H1 (cell line): ENCODE measurements at regions not wholly inside any gene's neighbourhood (a gene's known extent, or its start where the extent isn't known, plus 50 kb on each side); places are given as distances from the start of the nearest gene placed in this dataset.

ENCODE experiments used
- CTCF ChIA-PET: fragments of 300-600 bp; sonication (Branson Sonifier 250); formaldehyde crosslinking; loops from one replicate; lab custom pipeline; 2021; ENCODE audit not compliant: partially characterized antibody; lab: Charles Lee
- POLR2A ChIA-PET: fragments of 300-600 bp; sonication (Branson Sonifier 250); formaldehyde crosslinking; loops from one replicate; lab custom pipeline; 2021; ENCODE audit warnings: inconsistent platforms; ENCODE audit not compliant: partially characterized antibody; lab: Charles Lee
- DNase-seq, 2 experiments: peaks; one replicate each; pipeline versions ENCODE4 v3.0.0 to v3.0.0-alpha.2; 2010 to 2022; ENCODE audit warnings: low spot score in 2 of 2, low read depth in 1 of 2, mixed read lengths in 1 of 2
- FAIRE-seq: peaks from 2 replicates; lab custom pipeline; 2011; peaks lifted over from hg19 to GRCh38; lab: Jason Lieb, UNC
- H2AFZ ChIP-seq: 2 replicates; pipeline ENCODE4 v1.8.1; 2012; ENCODE audit warnings: low read length, inconsistent platforms
- H2AK5ac ChIP-seq: 2 replicates; pipeline ENCODE4 v1.6.1; 2013; ENCODE audit warnings: low read depth, low read length
- H2BK120ac ChIP-seq: replicated peaks from 2 replicates; pipeline ENCODE3; 2013; ENCODE audit warnings: low read depth, low read length, inconsistent platforms
- H2BK12ac ChIP-seq: 2 replicates; pipeline ENCODE4 v1.6.1; 2013; ENCODE audit warnings: low read depth, low read length
- H2BK15ac ChIP-seq: 2 replicates; pipeline ENCODE4 v1.6.1; 2013; ENCODE audit warnings: low read length
- H2BK20ac ChIP-seq: 2 replicates; pipeline ENCODE4 v1.6.1; 2013; ENCODE audit warnings: low read length
- H2BK5ac ChIP-seq: 2 replicates; pipeline ENCODE4 v1.6.1; 2013; ENCODE audit warnings: low read depth, low read length
- H3K14ac ChIP-seq: 2 replicates; pipeline ENCODE4 v1.6.1; 2013; ENCODE audit warnings: inconsistent platforms; ENCODE audit not compliant: insufficient read length
- H3K18ac ChIP-seq: 2 replicates; pipeline ENCODE4 v1.6.1; 2013; ENCODE audit warnings: low read length; ENCODE audit errors: extremely low read depth
- H3K23ac ChIP-seq: 2 replicates; pipeline ENCODE4 v1.6.1; 2013; ENCODE audit warnings: inconsistent platforms; ENCODE audit not compliant: insufficient read length
- H3K23me2 ChIP-seq: 2 replicates; pipeline ENCODE4 v1.6.1; 2013; ENCODE audit warnings: low read depth, low read length
- H3K27ac ChIP-seq: 2 replicates; pipeline ENCODE4 v1.6.1; 2011; ENCODE audit warnings: low read depth, low read length, inconsistent platforms
- H3K27me3 ChIP-seq, 4 experiments: replicated peaks in 1 of 4; 1 replicate in 1 of 4; 2 replicates in 3 of 4; pipeline versions ENCODE4 v1.6.1 to v1.8.1; 2011 to 2013; ENCODE audit warnings: low read length in 3 of 4, mild to moderate bottlenecking in 3 of 4, inconsistent platforms in 2 of 4, mixed read lengths in 2 of 4, moderate library complexity in 1 of 4; ENCODE audit not compliant: control insufficient read depth in 3 of 4, insufficient read depth in 3 of 4; ENCODE audit errors: extremely low read depth in 1 of 4
- H3K36me3 ChIP-seq, 4 experiments: 2 replicates each; pipeline versions ENCODE4 v1.6.1 to v1.8.1; 2011 to 2013; ENCODE audit warnings: mild to moderate bottlenecking in 4 of 4, low read length in 3 of 4, moderate library complexity in 2 of 4, control low read depth in 1 of 4, inconsistent platforms in 1 of 4; ENCODE audit not compliant: insufficient read depth in 4 of 4, control insufficient read depth in 2 of 4
- H3K4ac ChIP-seq: replicated peaks from 2 replicates; pipeline ENCODE3; 2013; ENCODE audit warnings: low read length, low read depth, mixed read lengths, inconsistent platforms; ENCODE audit not compliant: insufficient read length
- H3K4me1 ChIP-seq, 4 experiments: replicated peaks in 1 of 4; 1 replicate in 1 of 4; 2 replicates in 3 of 4; pipeline versions ENCODE4 v1.6.1 to v1.8.1; 2011 to 2013; ENCODE audit warnings: low read length in 3 of 4, inconsistent platforms in 2 of 4, mixed read lengths in 1 of 4; ENCODE audit not compliant: insufficient read depth in 4 of 4, control insufficient read depth in 3 of 4
- H3K4me2 ChIP-seq, 2 experiments: 2 replicates each; pipeline versions ENCODE4 v1.6.1 to v1.8.1; 2011 to 2013; ENCODE audit warnings: low read depth in 2 of 2, low read length in 2 of 2, control low read depth in 1 of 2, inconsistent platforms in 1 of 2, mild to moderate bottlenecking in 1 of 2; ENCODE audit not compliant: insufficient read depth in 1 of 2
- H3K4me3 ChIP-seq, 4 experiments: fragments of 200-600, 300-600 bp in 1 of 4; sonication (generic), shearing (Covaris generic), sonication (Bioruptor Twin) in 1 of 4; 2 replicates each; pipeline versions ENCODE4 v1.5.1 to v1.8.1; 2011 to 2016; ENCODE audit warnings: low read length in 4 of 4, low read depth in 3 of 4, control low read depth in 2 of 4, inconsistent platforms in 2 of 4, mild to moderate bottlenecking in 2 of 4, mixed read lengths in 1 of 4, moderate library complexity in 1 of 4; ENCODE audit not compliant: insufficient read depth in 2 of 4; ENCODE audit errors: extremely low read depth in 1 of 4
- H3K56ac ChIP-seq: replicated peaks from 2 replicates; pipeline ENCODE3; 2013; ENCODE audit warnings: low read depth, mild to moderate bottlenecking, mixed read lengths, low read length, inconsistent platforms; ENCODE audit not compliant: insufficient read length
- H3K79me1 ChIP-seq: 2 replicates; pipeline ENCODE4 v1.6.1; 2013; ENCODE audit warnings: low read depth, low read length, control low read depth
- H3K79me2 ChIP-seq, 2 experiments: 2 replicates each; pipeline versions ENCODE4 v1.6.1 to v1.8.1; 2012 to 2013; ENCODE audit warnings: low read length in 2 of 2, mild to moderate bottlenecking in 2 of 2, inconsistent platforms in 1 of 2; ENCODE audit not compliant: insufficient read depth in 2 of 2, control insufficient read depth in 1 of 2
- H3K9ac ChIP-seq, 4 experiments: replicated peaks in 1 of 4; 1 replicate in 1 of 4; 2 replicates in 3 of 4; pipeline versions ENCODE4 v1.6.1 to v1.8.1; 2011 to 2013; ENCODE audit warnings: low read depth in 3 of 4, low read length in 3 of 4, control low read depth in 2 of 4, mild to moderate bottlenecking in 2 of 4, moderate library complexity in 2 of 4, inconsistent platforms in 1 of 4; ENCODE audit errors: extremely low read depth in 1 of 4
- H3K9me3 ChIP-seq, 2 experiments: 2 replicates each; pipeline versions ENCODE4 v1.6.1 to v1.8.1; 2012 to 2013; ENCODE audit warnings: mild to moderate bottlenecking in 2 of 2, moderate library complexity in 2 of 2, control low read depth in 1 of 2, inconsistent platforms in 1 of 2, low read depth in 1 of 2, low read length in 1 of 2, mixed read lengths in 1 of 2; ENCODE audit not compliant: insufficient read depth in 2 of 2
- H4K20me1 ChIP-seq, 2 experiments: replicated peaks in 1 of 2; 2 replicates each; pipeline versions ENCODE3 to v1.8.1; 2011 to 2013; ENCODE audit warnings: inconsistent platforms in 2 of 2, low read length in 2 of 2, mild to moderate bottlenecking in 1 of 2; ENCODE audit not compliant: insufficient read depth in 2 of 2, control insufficient read depth in 1 of 2
- H4K5ac ChIP-seq: 2 replicates; pipeline ENCODE4 v1.6.1; 2013; ENCODE audit warnings: low read length, low read depth, mixed read lengths, inconsistent platforms; ENCODE audit not compliant: insufficient read length
- H4K8ac ChIP-seq: 2 replicates; pipeline ENCODE4 v1.8.0; 2013; ENCODE audit warnings: mild to moderate bottlenecking, moderate library complexity, low read length, inconsistent platforms; ENCODE audit not compliant: insufficient read depth; ENCODE audit errors: extremely low read depth
- H4K91ac ChIP-seq: replicated peaks from 2 replicates; pipeline ENCODE3; 2013; ENCODE audit warnings: low read length, mixed read lengths, inconsistent platforms; ENCODE audit not compliant: insufficient read length
- CBX5 ChIP-seq: fragments of 300-800, 300-1000 bp; sonication (generic); IDR thresholded peaks from 2 replicates; pipeline ENCODE4 v1.7.1; 2016; ENCODE audit warnings: antibody characterized with exemption, low read length, low read depth
- CHD2 ChIP-seq: IDR thresholded peaks from 2 replicates; pipeline ENCODE4 v1.6.1; 2012; ENCODE audit warnings: low read length, improper control_type of control experiment
- CREB1 ChIP-seq: IDR thresholded peaks from 2 replicates; pipeline ENCODE4 v1.6.1; 2012; ENCODE audit warnings: inconsistent platforms
- NRF1 ChIP-seq: IDR thresholded peaks from 2 replicates; pipeline ENCODE4 v1.6.1; 2011; ENCODE audit warnings: mild to moderate bottlenecking, low read depth, low read length, improper control_type of control experiment
- RBBP5 ChIP-seq: IDR thresholded peaks from 2 replicates; pipeline ENCODE4 v1.7.1; 2012; ENCODE audit warnings: low read depth, mild to moderate bottlenecking, inconsistent platforms, low read length, moderate library complexity, borderline replicate concordance
- RFX5 ChIP-seq: IDR thresholded peaks from 2 replicates; pipeline ENCODE4 v1.6.1; 2011; ENCODE audit warnings: low read depth, low read length, improper control_type of control experiment, borderline replicate concordance
- SIRT6 ChIP-seq: IDR thresholded peaks from one replicate; pipeline ENCODE4 v1.7.1; 2012; ENCODE audit warnings: low read length, inconsistent platforms
- SIX5 ChIP-seq: IDR thresholded peaks from 2 replicates; pipeline ENCODE4 v1.6.1; 2011; ENCODE audit warnings: mild to moderate bottlenecking, low read depth, low read length
- SRF ChIP-seq: IDR thresholded peaks from 2 replicates; pipeline ENCODE4 v1.6.1; 2011; ENCODE audit warnings: mild to moderate bottlenecking, low read depth, low read length, moderate library complexity
- TAF1 ChIP-seq: IDR thresholded peaks from 2 replicates; pipeline ENCODE4 v1.6.1; 2011; ENCODE audit warnings: mild to moderate bottlenecking, low read depth, low read length
- TBP ChIP-seq: IDR thresholded peaks from 2 replicates; pipeline ENCODE4 v1.6.1; 2011; ENCODE audit warnings: low read depth, low read length, improper control_type of control experiment
- WGBS, 2 experiments: shearing (Covaris generic) in 1 of 2; methylation state at CpG; one replicate each; pipeline versions ENCODE4 v1.1.6 to v1.1.7; 2013 to 2015; ENCODE audit warnings: low lambda C conversion rate in 2 of 2, mixed read lengths in 2 of 2, inconsistent platforms in 1 of 2, low coverage in 1 of 2, missing lambda C conversion rate in 1 of 2; ENCODE audit not compliant: insufficient replicate concordance in 2 of 2, insufficient coverage in 1 of 2, insufficient read length in 1 of 2; ENCODE audit errors: extremely low coverage in 1 of 2, missing lambda C conversion rate in 1 of 2; 5-methylcytosine and 5-hydroxymethylcytosine counted together

DNA sequence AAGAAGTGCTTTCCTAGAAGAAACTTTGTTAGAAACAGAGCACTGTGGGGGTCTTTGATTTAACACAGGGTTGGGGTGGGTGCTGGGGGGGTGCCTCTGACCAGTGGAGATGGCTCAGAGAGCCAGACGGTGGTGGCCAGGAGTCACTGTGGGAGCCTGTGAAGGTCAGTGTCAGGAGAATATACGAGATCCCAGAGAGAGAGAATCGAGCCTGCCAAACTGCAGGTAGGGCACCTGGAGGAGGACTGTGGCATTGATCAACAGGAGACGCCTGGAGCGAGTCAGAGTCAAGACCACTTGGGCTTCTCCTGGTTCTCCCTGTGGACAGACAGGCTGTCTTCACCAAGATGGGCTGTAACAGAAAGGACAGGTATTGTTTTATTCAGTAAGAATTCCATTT, 136.5 kb upstream of the TWIST2 start:
- Histone ChIP-seq H2BK15ac (no peak overlapping the region), H2AFZ (no peak overlapping the region), H3K36me3 (no peaks in the 10 kb centered on the region), H3K9me3 (no peaks in the 10 kb centered on the region), H4K20me1 (peaks cover 0 to 9% of the 10 kb centered on the region in 2 experiments), H3K23ac (no peak overlapping the region), H3K27ac (no peak overlapping the region), H3K56ac (no peak overlapping the region), H2BK120ac (no peak overlapping the region), H2BK12ac (no peak overlapping the region), H3K4ac (no peak overlapping the region), H4K91ac (no peak overlapping the region), H3K4me1 (no peaks in the 10 kb centered on the region; a peak in 2 of 7 replicates), H4K5ac (no peak overlapping the region), H3K27me3 (no peaks in the 10 kb centered on the region; a peak in 1 of 7 replicates), H2BK5ac (no peak overlapping the region), H3K4me3 (no peak overlapping the region), H3K18ac (no peak overlapping the region), H2AK5ac (no peak overlapping the region), H3K9ac (no peak overlapping the region), H3K23me2 (peaks cover 10% of the 10 kb centered on the region; the same call in 1 of the 2 replicates), H3K79me2 (no peaks in the 10 kb centered on the region), H3K79me1 (peaks cover 2% of the 10 kb centered on the region; the same call in 1 of the 2 replicates), H3K4me2 (no peak overlapping the region), H2BK20ac (no peak overlapping the region), H3K14ac (no peak overlapping the region), H4K8ac (no peak overlapping the region)
- no peak for FAIRE-seq
- WGBS, 2 experiments, result 89% methylated on average over 4 of the region's 5 CpGs; no CpG with 5 or more reads in 1 of the 2 experiments
- DNase-seq, result peak in 1 of 2 experiments; percentile 22
- POLR2A ChIA-PET, result no interaction called here
- TF ChIP-seq RBBP5 (no peak), CBX5 (no peak), SRF (no peak), TBP (no peak), SIX5 (no peak), RFX5 (no peak), NRF1 (no peak), SIRT6 (no peak), TAF1 (no peak), CHD2 (no peak), CREB1 (no peak)
- CTCF ChIA-PET, result interaction anchor here (1.2 kb wide), 1 partner anchor 15 kb away, joined by 3 read pairs; no protein-coding TSS in a partner anchor
